PC-3 (cell line): ENCODE measurements at regions not wholly inside any gene's neighbourhood (a gene's known extent, or its start where the extent isn't known, plus 50 kb on each side); places are given as distances from the start of the nearest gene placed in this dataset.

Source experiments
- ATAC-seq: fragments of 200-7000 bp; cut with Tn5 transposase; 2 replicates; pipeline ENCODE4 v1.9.1; 2020; ENCODE audit warnings: mild to moderate bottlenecking, moderate library complexity
- BruUV-seq: library from RNA; stranded (reverse); fragments of 400-500 nt; replicated peaks from 2 replicates; lab custom pipeline; 2021; lab: Mats Ljungman, UMichigan
- CTCF ChIA-PET: fragments of 300-600 bp; sonication (Branson Sonifier 250); formaldehyde crosslinking; loops from one replicate; lab custom pipeline; 2022; ENCODE audit warnings: antibody characterized with exemption; lab: Charles Lee
- POLR2A ChIA-PET: fragments of 300-600 bp; sonication (Branson Sonifier 250); formaldehyde crosslinking; loops from one replicate; lab custom pipeline; 2022; ENCODE audit warnings: antibody characterized with exemption; ENCODE audit not compliant: unreplicated experiment; lab: Charles Lee
- DNase-seq: peaks from one replicate; pipeline ENCODE4 v3.0.0-alpha.2; 2015
- H2AFZ ChIP-seq: fragments of 300-600 bp; sonication (generic); 2 replicates; pipeline ENCODE4 v1.6.0; 2016; ENCODE audit warnings: antibody characterized with exemption, low read length
- H3F3A ChIP-seq: fragments of 300-600 bp; sonication (generic); one replicate; pipeline ENCODE4 v1.6.0; 2017; ENCODE audit warnings: antibody characterized with exemption, low read length, control low read depth, mild to moderate bottlenecking; ENCODE audit not compliant: unreplicated experiment
- H3K27ac ChIP-seq: fragments of 300-600 bp; sonication (generic); 2 replicates; pipeline ENCODE4 v1.5.1; 2016; ENCODE audit warnings: mild to moderate bottlenecking, low read length
- H3K27me3 ChIP-seq: fragments of 300-600 bp; sonication (generic); 2 replicates; pipeline ENCODE4 v1.6.1; 2016; ENCODE audit warnings: low read length, mixed read lengths
- H3K36me3 ChIP-seq: fragments of 300-600 bp; sonication (generic); 2 replicates; pipeline ENCODE4 v1.6.1; 2016; ENCODE audit warnings: low read depth, mixed run types, low read length, mixed read lengths
- H3K4me1 ChIP-seq: fragments of 300-600 bp; sonication (generic); 2 replicates; pipeline ENCODE4 v1.5.1; 2016; ENCODE audit warnings: low read length; ENCODE audit not compliant: insufficient read depth
- H3K4me2 ChIP-seq: fragments of 300-600 bp; sonication (generic); 2 replicates; pipeline ENCODE4 v1.6.0; 2016; ENCODE audit warnings: low read length
- H3K4me3 ChIP-seq: fragments of 300-600 bp; sonication (generic); 2 replicates; pipeline ENCODE4 v1.5.1; 2016; ENCODE audit warnings: mild to moderate bottlenecking, low read length, mixed read lengths
- H3K79me2 ChIP-seq: fragments of 300-600 bp; sonication (generic); 2 replicates; pipeline ENCODE4 v1.6.1; 2017; ENCODE audit warnings: low read length, mixed read lengths
- H3K9ac ChIP-seq: fragments of 300-600 bp; sonication (generic); 2 replicates; pipeline ENCODE4 v1.6.0; 2016; ENCODE audit warnings: mild to moderate bottlenecking, low read length
- H3K9me2 ChIP-seq: fragments of 300-600 bp; sonication (generic); replicated peaks from 2 replicates; pipeline ENCODE4 v1.6.1; 2016; ENCODE audit warnings: mixed run types, low read length, mixed read lengths
- H3K9me3 ChIP-seq: fragments of 300-600 bp; sonication (generic); 2 replicates; pipeline ENCODE4 v1.6.1; 2016; ENCODE audit warnings: low read length, mixed read lengths
- H4K20me1 ChIP-seq: fragments of 300-600 bp; sonication (generic); 2 replicates; pipeline ENCODE4 v1.6.1; 2016; ENCODE audit warnings: low read length, mixed read lengths
- CTCF ChIP-seq: fragments of 300-600 bp; sonication (generic); conservative IDR thresholded peaks from 2 replicates; pipeline ENCODE4 v1.5.1; 2017; ENCODE audit warnings: antibody characterized with exemption, low read depth, mild to moderate bottlenecking, low read length
- EZH2 ChIP-seq: fragments of 300-600 bp; sonication (generic); IDR thresholded peaks from one replicate; pipeline ENCODE4 v1.6.1; 2017; ENCODE audit warnings: antibody characterized with exemption, mild to moderate bottlenecking, low read length; ENCODE audit not compliant: unreplicated experiment
- EZH2phosphoT487 ChIP-seq: fragments of 300-600 bp; sonication (generic); IDR thresholded peaks from 2 replicates; pipeline ENCODE4 v1.6.1; 2018; ENCODE audit warnings: mild to moderate bottlenecking, antibody characterized with exemption, low read length, borderline replicate concordance
- intact Hi-C: fragments of 100-400 bp; cut with micrococcal nuclease; formaldehyde crosslinking; loops from 2 replicates; pipeline ENCODE4 v1.9.0; 2023

GRCh38 chr6:113660819-113661218 lies 196.3 kb upstream of the MARCKS start:
- Histone ChIP-seq H3F3A (no peaks in the 10 kb centered on the region), H3K9me3 (no peaks in the 10 kb centered on the region), H3K4me1 (no peaks in the 10 kb centered on the region), H3K27me3 (no peaks in the 10 kb centered on the region), H3K9ac (no peak overlapping the region), H3K4me3 (no peak overlapping the region), H3K27ac (no peak overlapping the region), H3K4me2 (no peak overlapping the region), H2AFZ (no peak overlapping the region), H4K20me1 (no peaks in the 10 kb centered on the region), H3K36me3 (no peaks in the 10 kb centered on the region), H3K79me2 (no peaks in the 10 kb centered on the region), H3K9me2 (no peaks in the 10 kb centered on the region)
- intact Hi-C loops: no loop called here
- ChIA-PET POLR2A (no interaction called here), CTCF (no interaction called here)
- no TSS peak for BruUV-seq
- DNase-seq (no peak), ATAC-seq (no peak)
- TF ChIP-seq CTCF (no peak), EZH2 (no peak), EZH2phosphoT487 (no peak)

- no TSS peak for BruUV-seq
- no peak overlapping the region for H3K4me3 ChIP-seq
Observed at GRCh38 chr6:113662093-113662665, 195.0 kb upstream of the MARCKS start.

More at GRCh38 chr6:113662093-113662665, 195.0 kb upstream of the MARCKS start:
- ChIA-PET POLR2A (interaction anchor here (0.6 kb wide), 1 partner anchor 1788 kb away, joined by 4 read pairs; no protein-coding TSS in a partner anchor), CTCF (no interaction called here)
- TF ChIP-seq EZH2 (no peak), CTCF (no peak), EZH2phosphoT487 (no peak)
- Histone ChIP-seq H3K4me1 (no peaks in the 10 kb centered on the region), H3K4me2 (no peak overlapping the region), H3K79me2 (no peaks in the 10 kb centered on the region), H4K20me1 (no peaks in the 10 kb centered on the region), H3K27me3 (no peaks in the 10 kb centered on the region), H2AFZ (no peak overlapping the region), H3K9me3 (no peaks in the 10 kb centered on the region), H3K9me2 (no peaks in the 10 kb centered on the region), H3K27ac (no peak overlapping the region), H3K9ac (no peak overlapping the region), H3F3A (no peaks in the 10 kb centered on the region), H3K36me3 (no peaks in the 10 kb centered on the region)
- intact Hi-C loops: no loop called here
- ATAC-seq (no peak), DNase-seq (no peak)
